Left hindlimb (tissue), 1 donor: ENCODE measurements at regions not wholly inside any gene's neighbourhood (a gene's known extent, or its start where the extent isn't known, plus 50 kb on each side); places are given as distances from the start of the nearest gene placed in this dataset.
"Not testable (repeated sequence)": the region's sequence is repeated elsewhere in the genome, so short reads cannot be mapped to it uniquely, and the experiment has no call there.

Experiments used
- DNase-seq: peaks from one replicate; pipeline ENCODE4 v3.0.0-alpha.2; 2018

GRCh38 chrY:11156846-11157245 lies 1544.2 kb upstream of the USP9Y start:
- DNase-seq, result not testable (repeated sequence)

- DNase-seq, result not testable (repeated sequence)
Observed at GRCh38 chrY:11177033-11177432, 1524.0 kb upstream of the USP9Y start.

GRCh38 chrY:11201133-11201532 lies 1499.9 kb upstream of the USP9Y start:
- DNase-seq, result not testable (repeated sequence)

- not testable (repeated sequence) for DNase-seq
Observed at GRCh38 chrY:11214851-11215250, 1486.2 kb upstream of the USP9Y start.
